ENCODE measurements at regions not wholly inside any gene's neighbourhood (a gene's known extent, or its start where the extent isn't known, plus 50 kb on each side); places are given as distances from the start of the nearest gene placed in this dataset.
"Not testable (repeated sequence)": the region's sequence is repeated elsewhere in the genome, so short reads cannot be mapped to it uniquely, and the experiment has no call there.

- Histone ChIP-seq H3K4me3 (no peak overlapping the region), H3K4me1 (ENCODE audit: control insufficient read depth in 5 of 5, insufficient read depth in 5 of 5, low read length in 5 of 5) (peaks cover 0 to 6% (median 0%) of the 10 kb centered on the region in 5 donors), H3K27me3 (ENCODE audit: control insufficient read depth in 3 of 3, insufficient read depth in 3 of 3, low read length in 2 of 3) (no peaks in the 10 kb centered on the region), H3K27ac (ENCODE audit: low read depth in 1 of 2, low read length in 1 of 2) (no peak overlapping the region), H3K9me3 (ENCODE audit: control insufficient read depth in 4 of 4, insufficient read depth in 3 of 4, low read length in 3 of 4) (no peaks in the 10 kb centered on the region), H3K36me3 (ENCODE audit: control insufficient read depth in 4 of 4, insufficient read depth in 4 of 4, low read length in 4 of 4) (no peaks in the 10 kb centered on the region), H3K9ac (ENCODE audit: insufficient read depth in 1 of 2, low read length in 2 of 2) (no peak overlapping the region)
- no peak for TF ChIP-seq CTCF (IDR thresholded peaks at IDR 0.05; ENCODE audit: control extremely low read depth, extremely low read depth)
- ATAC-seq (ENCODE audit: insufficient read depth, low FRiP score) (no peak), DNase-seq (no peak)
- 85 to 89% methylated on average over 3 of the region's 3 CpGs for WGBS, 2 donors
These were observed 174.5 kb downstream of the CD83 start for GRCh38 chr6:14292119-14292518.

GRCh38 chr6:14294270-14294951 is 176.8 kb downstream of the CD83 start:
- no peaks in the 10 kb centered on the region for H3K36me3 ChIP-seq (ENCODE audit: control insufficient read depth in 4 of 4, insufficient read depth in 4 of 4, low read length in 4 of 4)
- DNase-seq (peak in 1 of 3 donors; percentile 47), ATAC-seq (ENCODE audit: insufficient read depth, low FRiP score) (peak; percentile 79)
- peaks cover 0 to 6% (median 0%) of the 10 kb centered on the region in 5 donors for H3K4me1 ChIP-seq (ENCODE audit: control insufficient read depth in 5 of 5, insufficient read depth in 5 of 5, low read length in 5 of 5)
- WGBS, 2 donors = 69 to 86% methylated on average over 4 of the region's 4 CpGs
- no peaks in the 10 kb centered on the region for H3K27me3 ChIP-seq (ENCODE audit: control insufficient read depth in 3 of 3, insufficient read depth in 3 of 3, low read length in 2 of 3)
- TF ChIP-seq CTCF (IDR thresholded peaks at IDR 0.05; ENCODE audit: control extremely low read depth, extremely low read depth) = no peak
- peak overlapping the region in 1 of 2 donors; percentile 2 for H3K27ac ChIP-seq (ENCODE audit: low read depth in 1 of 2, low read length in 1 of 2)
- H3K9ac ChIP-seq (ENCODE audit: insufficient read depth in 1 of 2, low read length in 2 of 2) = no peak overlapping the region
- H3K4me3 ChIP-seq = no peak overlapping the region
- no peaks in the 10 kb centered on the region for H3K9me3 ChIP-seq (ENCODE audit: control insufficient read depth in 4 of 4, insufficient read depth in 3 of 4, low read length in 3 of 4)

- DNase-seq; H3K9me3 ChIP-seq (ENCODE audit: control insufficient read depth in 4 of 4, insufficient read depth in 3 of 4, low read length in 3 of 4): not testable (repeated sequence)
- 93 to 96% methylated on average over 6 of the region's 6 CpGs for WGBS, 2 donors
These were observed 179.1 kb downstream of the CD83 start for GRCh38 chr6:14296698-14297097.

GRCh38 chr6:14297118-14297517 is 179.5 kb downstream of the CD83 start:
- not testable (repeated sequence) for H3K4me3 ChIP-seq; H3K36me3 ChIP-seq (ENCODE audit: control insufficient read depth in 4 of 4, insufficient read depth in 4 of 4, low read length in 4 of 4); DNase-seq; H3K27me3 ChIP-seq (ENCODE audit: control insufficient read depth in 3 of 3, insufficient read depth in 3 of 3, low read length in 2 of 3); H3K27ac ChIP-seq (ENCODE audit: low read depth in 1 of 2, low read length in 1 of 2); H3K4me1 ChIP-seq (ENCODE audit: control insufficient read depth in 5 of 5, insufficient read depth in 5 of 5, low read length in 5 of 5); ATAC-seq (ENCODE audit: insufficient read depth, low FRiP score); H3K9ac ChIP-seq (ENCODE audit: insufficient read depth in 1 of 2, low read length in 2 of 2); H3K9me3 ChIP-seq (ENCODE audit: control insufficient read depth in 4 of 4, insufficient read depth in 3 of 4, low read length in 3 of 4)
- WGBS, 2 donors = 95% methylated on average over 7 of the region's 7 CpGs

More at GRCh38 chr6:14296698-14297097, 179.1 kb downstream of the CD83 start:
- H3K27ac ChIP-seq (ENCODE audit: low read depth in 1 of 2, low read length in 1 of 2); H3K4me1 ChIP-seq (ENCODE audit: control insufficient read depth in 5 of 5, insufficient read depth in 5 of 5, low read length in 5 of 5); H3K9ac ChIP-seq (ENCODE audit: insufficient read depth in 1 of 2, low read length in 2 of 2); H3K27me3 ChIP-seq (ENCODE audit: control insufficient read depth in 3 of 3, insufficient read depth in 3 of 3, low read length in 2 of 3); H3K36me3 ChIP-seq (ENCODE audit: control insufficient read depth in 4 of 4, insufficient read depth in 4 of 4, low read length in 4 of 4); ATAC-seq (ENCODE audit: insufficient read depth, low FRiP score); H3K4me3 ChIP-seq: not testable (repeated sequence)

GRCh38 chr6:14300189-14300588 is 182.6 kb downstream of the CD83 start:
- H3K27me3 ChIP-seq (ENCODE audit: control insufficient read depth in 3 of 3, insufficient read depth in 3 of 3, low read length in 2 of 3); H3K27ac ChIP-seq (ENCODE audit: low read depth in 1 of 2, low read length in 1 of 2); H3K4me1 ChIP-seq (ENCODE audit: control insufficient read depth in 5 of 5, insufficient read depth in 5 of 5, low read length in 5 of 5); H3K9ac ChIP-seq (ENCODE audit: insufficient read depth in 1 of 2, low read length in 2 of 2); DNase-seq; H3K4me3 ChIP-seq; H3K9me3 ChIP-seq (ENCODE audit: control insufficient read depth in 4 of 4, insufficient read depth in 3 of 4, low read length in 3 of 4); H3K36me3 ChIP-seq (ENCODE audit: control insufficient read depth in 4 of 4, insufficient read depth in 4 of 4, low read length in 4 of 4); ATAC-seq (ENCODE audit: insufficient read depth, low FRiP score): not testable (repeated sequence)
- WGBS, 2 donors = 89 to 95% methylated on average over 16 of the region's 16 CpGs

GRCh38 chr6:14300721-14301120 is 183.1 kb downstream of the CD83 start:
- H3K9ac ChIP-seq (ENCODE audit: insufficient read depth in 1 of 2, low read length in 2 of 2); H3K27me3 ChIP-seq (ENCODE audit: control insufficient read depth in 3 of 3, insufficient read depth in 3 of 3, low read length in 2 of 3); H3K36me3 ChIP-seq (ENCODE audit: control insufficient read depth in 4 of 4, insufficient read depth in 4 of 4, low read length in 4 of 4); H3K4me3 ChIP-seq; ATAC-seq (ENCODE audit: insufficient read depth, low FRiP score); H3K9me3 ChIP-seq (ENCODE audit: control insufficient read depth in 4 of 4, insufficient read depth in 3 of 4, low read length in 3 of 4); H3K27ac ChIP-seq (ENCODE audit: low read depth in 1 of 2, low read length in 1 of 2); H3K4me1 ChIP-seq (ENCODE audit: control insufficient read depth in 5 of 5, insufficient read depth in 5 of 5, low read length in 5 of 5); DNase-seq: not testable (repeated sequence)
- 79 to 83% methylated on average over 4 to 5 of the region's 9 CpGs for WGBS, 2 donors

GRCh38 chr6:14301477-14301876 is 183.9 kb downstream of the CD83 start:
- ATAC-seq (ENCODE audit: insufficient read depth, low FRiP score) = not testable (repeated sequence)

More at GRCh38 chr6:14301477-14301876, 183.9 kb downstream of the CD83 start:
- not testable (repeated sequence) for DNase-seq; H3K4me1 ChIP-seq (ENCODE audit: control insufficient read depth in 5 of 5, insufficient read depth in 5 of 5, low read length in 5 of 5); H3K9me3 ChIP-seq (ENCODE audit: control insufficient read depth in 4 of 4, insufficient read depth in 3 of 4, low read length in 3 of 4); H3K27ac ChIP-seq (ENCODE audit: low read depth in 1 of 2, low read length in 1 of 2); H3K27me3 ChIP-seq (ENCODE audit: control insufficient read depth in 3 of 3, insufficient read depth in 3 of 3, low read length in 2 of 3); H3K9ac ChIP-seq (ENCODE audit: insufficient read depth in 1 of 2, low read length in 2 of 2); H3K4me3 ChIP-seq; H3K36me3 ChIP-seq (ENCODE audit: control insufficient read depth in 4 of 4, insufficient read depth in 4 of 4, low read length in 4 of 4)
- 90 to 97% methylated on average over 8 to 9 of the region's 9 CpGs for WGBS, 2 donors
